GM13976 (cell line): ENCODE measurements at regions not wholly inside any gene's neighbourhood (a gene's known extent, or its start where the extent isn't known, plus 50 kb on each side); places are given as distances from the start of the nearest gene placed in this dataset.

ENCODE experiments used
- DNase-seq: peaks from one replicate; pipeline ENCODE4 v3.0.0; 2012; ENCODE audit warnings: low spot score
- CTCF ChIP-seq: IDR thresholded peaks from 2 replicates; pipeline ENCODE4 v1.5.1; 2012; ENCODE audit warnings: borderline replicate concordance, mild to moderate bottlenecking; ENCODE audit not compliant: insufficient read depth; ENCODE audit errors: extremely low read depth, missing control alignments, control extremely low read depth
- in situ Hi-C: fragments of 300-500 bp; cut with MboI; formaldehyde crosslinking; loops from one replicate; pipeline ENCODE4 v1.12.0; 2022; ENCODE audit warnings: low sequenced_read_pairs, mixed read lengths, inconsistent platforms; ENCODE audit not compliant: unreplicated experiment

GRCh38 chr11:104525416-104525815, 361.5 kb upstream of the PDGFD start:
- DNase-seq, result no peak
- TF ChIP-seq CTCF, result no peak
- in situ Hi-C loops, result no loop called here

GRCh38 chr11:104524254-104524653, 360.3 kb upstream of the PDGFD start:
- no peak for TF ChIP-seq CTCF
- no peak for DNase-seq
- in situ Hi-C loops, result no loop called here

- no peak for TF ChIP-seq CTCF
- in situ Hi-C loops, result no loop called here
- no peak for DNase-seq
Measured at GRCh38 chr11:104523611-104524010, 359.7 kb upstream of the PDGFD start.

- no peak for TF ChIP-seq CTCF
Measured at GRCh38 chr11:104522650-104523049, 358.7 kb upstream of the PDGFD start.

GRCh38 chr11:104522123-104522522, 358.2 kb upstream of the PDGFD start:
- no peak for DNase-seq
- in situ Hi-C loops, result no loop called here
- no peak for TF ChIP-seq CTCF

More at GRCh38 chr11:104522650-104523049, 358.7 kb upstream of the PDGFD start:
- in situ Hi-C loops, result no loop called here
- DNase-seq, result no peak

GRCh38 chr11:104510169-104510568, 346.2 kb upstream of the PDGFD start:
- no peak for TF ChIP-seq CTCF
- DNase-seq, result no peak
- in situ Hi-C loops, result no loop called here

- DNase-seq, result no peak
- in situ Hi-C loops, result no loop called here
- TF ChIP-seq CTCF, result no peak
Measured at GRCh38 chr11:104490182-104490581, 326.2 kb upstream of the PDGFD start.
